ENCODE measurements at regions not wholly inside any gene's neighbourhood (a gene's known extent, or its start where the extent isn't known, plus 50 kb on each side); places are given as distances from the start of the nearest gene placed in this dataset.

- Histone ChIP-seq H3K9ac (ENCODE audit: extremely low read depth, low read length, poor library complexity, severe bottlenecking) (no peak overlapping the region), H3K4me3 (ENCODE audit: low read length) (no peak overlapping the region), H3K27ac (ENCODE audit: low read depth, low read length) (no peak overlapping the region), H3K9me3 (ENCODE audit: control insufficient read depth, low read length) (no peaks in the 10 kb centered on the region), H3K27me3 (ENCODE audit: control insufficient read depth, insufficient read depth, low read length, poor library complexity, severe bottlenecking) (no peaks in the 10 kb centered on the region), H3K36me3 (ENCODE audit: control insufficient read depth, insufficient read depth, low read length) (no peaks in the 10 kb centered on the region), H3K4me1 (ENCODE audit: control insufficient read depth, insufficient read depth, low read length) (no peaks in the 10 kb centered on the region)
- H3K27me3 Mint-ChIP-seq (ENCODE audit: insufficient read depth) = no peaks in the 10 kb centered on the region
- H3K4me1 Mint-ChIP-seq = no peaks in the 10 kb centered on the region
- no peaks in the 10 kb centered on the region for H3K36me3 Mint-ChIP-seq (ENCODE audit: low read depth)
- H3K9me3 Mint-ChIP-seq = peaks cover 5% of the 10 kb centered on the region
- TF ChIP-seq CTCF (conservative IDR thresholded peaks at IDR 0.05) = no peak
- no peak for DNase-seq
- no peak overlapping the region for H3K27ac Mint-ChIP-seq
- H3K4me3 Mint-ChIP-seq = no peak overlapping the region
- WGBS, 2 experiments (ENCODE audit: insufficient coverage in 1 of 2, insufficient read length in 1 of 2) = 87 to 92% methylated on average over 3 of the region's 3 CpGs
Measured at GRCh38 chr10:62583876-62584615, 209.9 kb downstream of the ZNF365 start.

- DNase-seq = no peak
- Mint-ChIP-seq H3K27me3 (ENCODE audit: insufficient read depth) (no peaks in the 10 kb centered on the region), H3K36me3 (ENCODE audit: low read depth) (no peaks in the 10 kb centered on the region), H3K9me3 (peaks cover 5% of the 10 kb centered on the region), H3K4me1 (no peaks in the 10 kb centered on the region), H3K27ac (no peak overlapping the region), H3K4me3 (no peak overlapping the region)
- no peak for TF ChIP-seq CTCF (conservative IDR thresholded peaks at IDR 0.05)
- WGBS, 2 experiments (ENCODE audit: insufficient coverage in 1 of 2, insufficient read length in 1 of 2) = 88 to 100% methylated on average over 1 to 2 of the region's 2 CpGs
- no peak overlapping the region for H3K27ac ChIP-seq (ENCODE audit: low read depth, low read length)
- H3K4me3 ChIP-seq (ENCODE audit: low read length) = no peak overlapping the region
- H3K27me3 ChIP-seq (ENCODE audit: control insufficient read depth, insufficient read depth, low read length, poor library complexity, severe bottlenecking) = no peaks in the 10 kb centered on the region
- no peak overlapping the region for H3K9ac ChIP-seq (ENCODE audit: extremely low read depth, low read length, poor library complexity, severe bottlenecking)
- H3K36me3 ChIP-seq (ENCODE audit: control insufficient read depth, insufficient read depth, low read length) = no peaks in the 10 kb centered on the region
- no peaks in the 10 kb centered on the region for H3K4me1 ChIP-seq (ENCODE audit: control insufficient read depth, insufficient read depth, low read length)
- H3K9me3 ChIP-seq (ENCODE audit: control insufficient read depth, low read length) = no peaks in the 10 kb centered on the region
Measured at GRCh38 chr10:62584731-62585130, 210.6 kb downstream of the ZNF365 start.

GRCh38 chr10:62585211-62585775, 211.1 kb downstream of the ZNF365 start:
- Histone ChIP-seq H3K9ac (ENCODE audit: extremely low read depth, low read length, poor library complexity, severe bottlenecking) (no peak overlapping the region), H3K27ac (ENCODE audit: low read depth, low read length) (no peak overlapping the region), H3K9me3 (ENCODE audit: control insufficient read depth, low read length) (no peaks in the 10 kb centered on the region), H3K36me3 (ENCODE audit: control insufficient read depth, insufficient read depth, low read length) (no peaks in the 10 kb centered on the region), H3K4me1 (ENCODE audit: control insufficient read depth, insufficient read depth, low read length) (no peaks in the 10 kb centered on the region), H3K4me3 (ENCODE audit: low read length) (no peak overlapping the region), H3K27me3 (ENCODE audit: control insufficient read depth, insufficient read depth, low read length, poor library complexity, severe bottlenecking) (no peaks in the 10 kb centered on the region)
- no peaks in the 10 kb centered on the region for H3K27me3 Mint-ChIP-seq (ENCODE audit: insufficient read depth)
- no peak for TF ChIP-seq CTCF (conservative IDR thresholded peaks at IDR 0.05)
- no peaks in the 10 kb centered on the region for H3K4me1 Mint-ChIP-seq
- H3K27ac Mint-ChIP-seq = no peak overlapping the region
- 86 to 93% methylated on average over 4 to 6 of the region's 6 CpGs for WGBS, 2 experiments (ENCODE audit: insufficient coverage in 1 of 2, insufficient read length in 1 of 2)
- no peaks in the 10 kb centered on the region for H3K36me3 Mint-ChIP-seq (ENCODE audit: low read depth)
- no peak overlapping the region for H3K4me3 Mint-ChIP-seq
- no peak for DNase-seq
- H3K9me3 Mint-ChIP-seq = peaks cover 5% of the 10 kb centered on the region

Data from endodermal cell (in vitro differentiated cells).